Upper lobe of left lung (tissue), 6 donors: ENCODE measurements at regions not wholly inside any gene's neighbourhood (a gene's known extent, or its start where the extent isn't known, plus 50 kb on each side); places are given as distances from the start of the nearest gene placed in this dataset.
A peak's percentile ranks its signal among the peaks of the same experiment; 100 is the strongest.

ENCODE experiments used
- ATAC-seq, 2 donors: fragments of 200-7000 bp; cut with Tn5 transposase; one replicate each; pipeline ENCODE4 v1.9.1; 2022; ENCODE audit warnings: mild to moderate bottlenecking in 2 of 2, moderate library complexity in 2 of 2; ENCODE audit not compliant: low FRiP score in 2 of 2
- DNase-seq, 2 donors: peaks; one replicate each; pipeline ENCODE4 v3.0.0-alpha.2; 2019 to 2020
- H3K27ac ChIP-seq, 4 donors: fragments of 200-600 bp; sonication (generic); one replicate each; pipeline ENCODE4 v1.5.1; 2016 to 2019
- H3K27me3 ChIP-seq, 4 donors: fragments of 200-600 bp; sonication (generic); one replicate each; pipeline ENCODE4 v1.5.1; 2017 to 2019
- H3K36me3 ChIP-seq, 4 donors: fragments of 200-600 bp; sonication (generic); one replicate each; pipeline ENCODE4 v1.5.1; 2016 to 2019
- H3K4me1 ChIP-seq, 4 donors: fragments of 200-600 bp; sonication (generic); one replicate each; pipeline ENCODE4 v1.5.1; 2018 to 2019
- H3K4me3 ChIP-seq, 4 donors: fragments of 200-600 bp; sonication (generic); one replicate each; pipeline ENCODE4 v1.5.1; 2017 to 2019; ENCODE audit warnings: mild to moderate bottlenecking in 2 of 4, moderate library complexity in 1 of 4
- H3K9me3 ChIP-seq, 4 donors: fragments of 200-600 bp; sonication (generic); one replicate each; pipeline ENCODE4 v1.5.1; 2018 to 2019
- EP300 ChIP-seq, 4 donors: sonication (generic); formaldehyde crosslinking; IDR thresholded peaks; one replicate each; pipeline ENCODE4 v1.5.1; 2017; ENCODE audit warnings: antibody characterized with exemption in 4 of 4, control low read depth in 2 of 4
- POLR2A ChIP-seq, 4 donors: fragments of 450-650 bp; IDR thresholded peaks; one replicate each; pipeline ENCODE4 v1.5.1; 2016 to 2017; ENCODE audit warnings: antibody characterized with exemption in 4 of 4, mild to moderate bottlenecking in 2 of 4
- POLR2AphosphoS5 ChIP-seq, 2 donors: sonication (generic); formaldehyde crosslinking; IDR thresholded peaks; one replicate each; pipeline ENCODE4 v1.5.1; 2017; ENCODE audit warnings: antibody characterized with exemption in 2 of 2
- WGBS, 2 donors: methylation state at CpG; one replicate each; pipeline ENCODE4 v1.1.5; 2017 to 2018; 5-methylcytosine and 5-hydroxymethylcytosine counted together
- TF ChIP-seq, protein P1 (sequence below), 6 experiments: fragments of 450-650 bp in 4 of 6; fragments of 200-600 bp in 2 of 6; sonication (generic) in 2 of 6; IDR thresholded peaks; one replicate each; pipeline ENCODE4 v1.5.1; 2016 to 2019; ENCODE audit warnings: antibody characterized with exemption in 6 of 6
- donor health status: DM: no; HTN: no; CAD: no; lungs with moderate emphysema.
- donor health status: DM: no; HTN: yes; CAD: no; lungs with severe emphysema.

DNA sequence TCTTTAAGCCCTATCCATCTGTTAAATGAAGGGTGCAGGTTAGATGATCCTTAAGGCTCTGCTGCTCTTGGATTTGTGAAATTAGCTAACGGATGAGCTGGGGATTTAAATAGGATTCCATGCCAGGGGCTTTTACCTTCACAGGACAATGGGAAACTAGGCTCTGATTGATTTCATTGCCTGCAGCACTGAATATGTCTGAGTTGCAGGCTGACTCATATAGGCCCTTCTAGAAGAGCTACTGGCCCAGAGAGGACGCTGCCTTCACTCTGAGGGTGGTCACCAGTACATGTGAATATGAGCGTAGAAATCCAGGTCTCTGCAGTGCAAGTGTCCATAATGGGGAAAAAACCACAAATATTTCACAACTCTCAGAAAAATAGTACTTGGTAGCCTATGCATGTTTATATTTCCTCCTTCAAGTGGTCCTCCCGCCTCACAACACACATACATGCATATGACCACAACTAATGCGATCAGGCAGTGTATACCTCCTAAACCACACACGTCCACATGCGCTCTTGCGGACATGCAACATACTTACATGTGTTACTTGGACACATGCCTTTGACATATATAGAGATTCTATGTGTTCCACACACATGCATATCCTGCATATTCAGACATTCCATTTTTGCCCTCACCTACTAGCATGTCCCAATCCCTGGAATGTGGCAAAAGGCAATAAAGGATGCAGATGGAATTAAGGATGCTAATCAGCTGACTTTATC, 233.8 kb upstream of the JUN start:
- Histone ChIP-seq H3K4me3 (no peak overlapping the region), H3K36me3 (no peaks in the 10 kb centered on the region), H3K4me1 (peaks cover 12 to 28% (median 22%) of the 10 kb centered on the region in 4 donors), H3K27me3 (no peaks in the 10 kb centered on the region), H3K9me3 (no peaks in the 10 kb centered on the region), H3K27ac (no peak overlapping the region)
- 64 to 94% methylated on average over 8 of the region's 8 CpGs for WGBS, 2 donors
- TF ChIP-seq POLR2A (IDR thresholded peaks at IDR 0.05) (no peak), POLR2AphosphoS5 (IDR thresholded peaks at IDR 0.05) (no peak)
- TF ChIP-seq, protein P1, sequence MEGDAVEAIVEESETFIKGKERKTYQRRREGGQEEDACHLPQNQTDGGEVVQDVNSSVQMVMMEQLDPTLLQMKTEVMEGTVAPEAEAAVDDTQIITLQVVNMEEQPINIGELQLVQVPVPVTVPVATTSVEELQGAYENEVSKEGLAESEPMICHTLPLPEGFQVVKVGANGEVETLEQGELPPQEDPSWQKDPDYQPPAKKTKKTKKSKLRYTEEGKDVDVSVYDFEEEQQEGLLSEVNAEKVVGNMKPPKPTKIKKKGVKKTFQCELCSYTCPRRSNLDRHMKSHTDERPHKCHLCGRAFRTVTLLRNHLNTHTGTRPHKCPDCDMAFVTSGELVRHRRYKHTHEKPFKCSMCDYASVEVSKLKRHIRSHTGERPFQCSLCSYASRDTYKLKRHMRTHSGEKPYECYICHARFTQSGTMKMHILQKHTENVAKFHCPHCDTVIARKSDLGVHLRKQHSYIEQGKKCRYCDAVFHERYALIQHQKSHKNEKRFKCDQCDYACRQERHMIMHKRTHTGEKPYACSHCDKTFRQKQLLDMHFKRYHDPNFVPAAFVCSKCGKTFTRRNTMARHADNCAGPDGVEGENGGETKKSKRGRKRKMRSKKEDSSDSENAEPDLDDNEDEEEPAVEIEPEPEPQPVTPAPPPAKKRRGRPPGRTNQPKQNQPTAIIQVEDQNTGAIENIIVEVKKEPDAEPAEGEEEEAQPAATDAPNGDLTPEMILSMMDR (IDR thresholded peaks at IDR 0.05): no peak
- no peak for DNase-seq
- no peak for ATAC-seq

DNA sequence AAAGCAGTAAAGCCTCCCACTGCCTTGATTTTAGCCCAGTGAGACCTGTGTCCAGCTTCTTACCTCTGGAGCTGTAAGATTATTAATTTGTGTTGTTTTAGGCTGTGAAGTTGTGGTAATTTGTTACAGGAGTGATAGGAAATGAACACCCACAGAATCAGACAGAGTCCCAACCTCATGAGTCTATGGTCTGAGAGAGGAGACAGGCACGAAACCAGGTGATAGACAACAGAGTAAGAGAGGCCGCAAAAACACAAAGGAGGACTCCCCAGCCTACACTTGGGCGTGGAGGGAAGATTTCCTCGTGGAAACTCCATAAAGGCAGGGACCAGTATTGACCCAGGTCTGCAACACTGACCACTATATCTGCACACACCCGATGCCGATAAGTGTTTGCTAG, 234.6 kb upstream of the JUN start:
- H3K36me3 ChIP-seq: no peaks in the 10 kb centered on the region
- WGBS, 2 donors: 76 to 94% methylated on average over 6 of the region's 6 CpGs
- no peaks in the 10 kb centered on the region for H3K9me3 ChIP-seq
- no peaks in the 10 kb centered on the region for H3K27me3 ChIP-seq
- H3K27ac ChIP-seq: no peak overlapping the region
- H3K4me1 ChIP-seq: peaks cover 8 to 23% (median 18%) of the 10 kb centered on the region in 4 donors
- ATAC-seq (no peak), DNase-seq (no peak)
- no peak for TF ChIP-seq POLR2AphosphoS5 (IDR thresholded peaks at IDR 0.05)
- no peak for TF ChIP-seq EP300 (IDR thresholded peaks at IDR 0.05)
- TF ChIP-seq, protein P1 (IDR thresholded peaks at IDR 0.05): no peak
- no peak for TF ChIP-seq POLR2A (IDR thresholded peaks at IDR 0.05)
- H3K4me3 ChIP-seq: no peak overlapping the region

DNA sequence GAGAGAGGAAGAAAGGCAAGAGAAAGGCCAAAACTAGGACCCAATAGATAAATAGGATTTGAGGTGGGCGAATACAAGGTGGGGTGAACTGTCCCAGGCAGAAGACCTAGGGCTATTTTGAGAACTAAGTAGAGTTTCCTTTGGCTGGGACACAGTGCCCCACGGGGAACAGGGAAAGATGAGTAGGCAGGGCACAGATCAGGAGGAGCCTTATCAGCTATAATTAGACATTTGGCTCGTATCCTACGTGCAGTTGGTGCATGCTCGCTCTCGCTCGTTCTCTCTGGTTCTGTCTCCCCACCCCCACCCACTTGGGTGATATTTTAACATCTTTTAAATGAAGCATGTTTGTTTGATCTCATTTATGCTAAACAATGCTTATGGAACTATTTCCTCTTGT, 235.0 kb upstream of the JUN start:
- TF ChIP-seq POLR2A (IDR thresholded peaks at IDR 0.05) (no peak), POLR2AphosphoS5 (IDR thresholded peaks at IDR 0.05) (no peak), EP300 (IDR thresholded peaks at IDR 0.05) (no peak)
- TF ChIP-seq, protein P1 (IDR thresholded peaks at IDR 0.05): no peak
- Histone ChIP-seq H3K4me1 (peaks cover 8 to 19% (median 15%) of the 10 kb centered on the region in 4 donors), H3K4me3 (no peak overlapping the region), H3K36me3 (no peaks in the 10 kb centered on the region), H3K9me3 (no peaks in the 10 kb centered on the region), H3K27me3 (no peaks in the 10 kb centered on the region), H3K27ac (no peak overlapping the region)
- DNase-seq: no peak
- no peak for ATAC-seq
- 93 to 95% methylated on average over 7 of the region's 7 CpGs for WGBS, 2 donors

DNA sequence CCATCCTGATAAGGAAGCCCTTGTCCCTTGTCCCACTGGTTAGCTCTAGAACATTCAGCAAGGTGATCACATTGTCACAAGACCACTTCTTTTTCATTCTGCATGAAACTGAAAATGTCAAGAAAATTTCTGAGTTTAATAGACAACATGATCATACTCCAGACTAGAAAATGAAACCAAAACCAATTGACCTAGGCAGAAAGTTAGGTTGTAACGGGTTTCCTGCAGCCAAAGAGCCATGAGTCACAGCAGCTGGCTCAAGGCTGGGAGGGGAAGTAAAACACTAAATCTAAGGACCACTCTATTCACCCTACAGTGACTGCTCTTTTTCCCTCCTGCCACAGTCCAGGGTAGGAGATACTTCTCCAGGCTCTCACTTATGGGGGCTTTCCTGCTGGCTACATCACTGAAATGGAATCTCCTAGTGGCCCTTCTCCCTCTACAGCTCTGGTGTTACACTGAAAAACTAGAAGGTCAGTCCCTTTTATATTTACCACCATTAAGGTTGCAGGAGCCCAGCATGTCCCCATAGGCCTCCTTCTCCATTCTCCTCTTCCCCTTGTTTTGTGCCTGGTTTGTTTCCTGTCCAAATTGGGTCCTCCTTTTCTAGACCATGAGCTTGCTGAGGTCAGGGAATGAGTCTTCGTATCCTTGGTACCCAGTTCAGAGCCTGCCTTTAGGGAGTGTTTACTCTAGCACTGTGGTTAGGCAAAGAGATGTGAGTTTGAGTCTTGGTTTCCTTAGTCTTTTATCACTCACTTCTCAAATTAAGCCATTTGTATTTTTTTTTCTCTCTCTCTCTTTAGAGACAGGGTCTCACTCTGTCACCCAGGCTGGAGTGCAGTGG, 236.5 kb upstream of the JUN start:
- peak; percentile 76 to 93 for ATAC-seq
- peak in 1 of 2 donors; percentile 72 for DNase-seq
- Histone ChIP-seq H3K9me3 (no peaks in the 10 kb centered on the region), H3K27ac (peak overlapping the region; percentile 76 to 83 (median 80)), H3K36me3 (no peaks in the 10 kb centered on the region), H3K27me3 (no peaks in the 10 kb centered on the region), H3K4me1 (peaks cover 8 to 15% (median 13%) of the 10 kb centered on the region in 4 donors), H3K4me3 (peak overlapping the region in 3 of 4 donors; percentile 8 to 41 (median 31))
- WGBS, 2 donors: 41 to 48% methylated on average over 2 of the region's 2 CpGs
- TF ChIP-seq EP300 (IDR thresholded peaks at IDR 0.05) (no peak), POLR2AphosphoS5 (IDR thresholded peaks at IDR 0.05) (peak; percentile 14 to 37)

DNA sequence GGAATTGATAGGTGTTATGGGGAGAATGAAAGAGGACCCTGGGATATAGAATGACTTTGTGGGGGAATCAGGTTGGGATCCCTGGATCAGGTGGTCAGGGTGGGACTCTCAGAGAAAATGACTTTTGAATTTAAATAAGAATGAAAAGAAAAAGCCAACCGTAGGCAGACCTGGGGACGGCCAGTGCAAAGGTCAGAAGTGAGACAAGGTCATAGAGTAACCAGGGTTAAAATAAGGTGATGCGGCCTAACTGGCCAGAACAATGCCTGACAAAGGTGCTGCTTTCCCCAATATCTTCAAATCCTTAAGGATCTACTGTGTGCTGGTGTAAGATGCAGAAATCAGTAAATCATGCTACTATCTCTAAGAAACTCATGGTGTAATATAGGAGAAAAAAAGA, 238.4 kb upstream of the JUN start:
- WGBS, 2 donors: 96 to 100% methylated on average over 3 of the region's 3 CpGs
- TF ChIP-seq EP300 (IDR thresholded peaks at IDR 0.05) (no peak), POLR2A (IDR thresholded peaks at IDR 0.05) (no peak), POLR2AphosphoS5 (IDR thresholded peaks at IDR 0.05) (no peak)
- TF ChIP-seq, protein P1 (IDR thresholded peaks at IDR 0.05): no peak
- ATAC-seq (no peak), DNase-seq (no peak)
- Histone ChIP-seq H3K4me1 (peaks cover 8 to 21% (median 13%) of the 10 kb centered on the region in 4 donors), H3K36me3 (no peaks in the 10 kb centered on the region), H3K9me3 (no peaks in the 10 kb centered on the region), H3K27ac (no peak overlapping the region), H3K4me3 (no peak overlapping the region), H3K27me3 (no peaks in the 10 kb centered on the region)
